T-helper 9 cell (primary cell): ENCODE measurements at regions not wholly inside any gene's neighbourhood (a gene's known extent, or its start where the extent isn't known, plus 50 kb on each side); places are given as distances from the start of the nearest gene placed in this dataset.

Experiments
- DNase-seq: peaks from one replicate; pipeline ENCODE4 v3.0.0-alpha.2; 2020

DNA sequence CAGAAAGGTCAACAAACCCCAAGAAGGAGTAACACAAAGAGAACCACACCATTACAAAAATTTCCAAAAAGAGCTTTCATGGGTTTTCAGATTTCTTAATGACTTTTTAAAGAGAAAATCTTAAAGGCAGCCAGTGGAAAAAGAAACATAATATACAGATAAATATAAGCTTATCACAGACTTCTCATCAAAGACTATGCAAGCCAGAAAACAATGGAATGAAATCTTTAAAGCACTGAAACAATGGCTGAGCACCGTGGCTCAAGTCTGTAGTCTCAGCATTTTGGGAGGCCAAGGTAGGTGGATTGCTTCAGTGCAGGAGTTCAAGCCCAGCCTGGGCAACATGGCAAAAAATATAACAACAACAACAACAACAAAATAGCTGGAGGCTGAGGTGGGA lies 237.4 kb downstream of the CYP26B1 start:
- DNase-seq: no peak

DNA sequence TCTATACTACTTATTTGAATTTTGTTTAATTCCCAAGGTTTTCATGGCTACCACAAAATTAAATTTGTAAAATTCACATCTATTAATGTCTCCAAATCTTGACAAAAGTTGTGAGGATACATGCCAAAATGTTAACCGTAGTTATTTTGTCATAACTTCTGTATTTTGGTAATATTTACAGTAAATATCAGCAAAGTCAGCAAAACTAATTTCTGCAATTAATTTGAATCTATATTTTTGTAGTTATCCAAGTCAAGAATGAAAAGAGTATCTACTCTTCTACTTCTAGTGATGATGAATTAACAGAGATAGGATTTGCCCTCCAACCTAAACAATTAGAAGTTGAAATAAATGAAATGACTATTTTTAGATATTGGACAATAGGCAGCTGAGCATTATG lies 238.9 kb downstream of the CYP26B1 start:
- DNase-seq: no peak

GRCh38 chr2:71907503-71907902 lies 240.2 kb downstream of the CYP26B1 start:
- DNase-seq: no peak

- no peak for DNase-seq
These were observed 241.2 kb downstream of the CYP26B1 start for GRCh38 chr2:71906357-71906973.

DNA sequence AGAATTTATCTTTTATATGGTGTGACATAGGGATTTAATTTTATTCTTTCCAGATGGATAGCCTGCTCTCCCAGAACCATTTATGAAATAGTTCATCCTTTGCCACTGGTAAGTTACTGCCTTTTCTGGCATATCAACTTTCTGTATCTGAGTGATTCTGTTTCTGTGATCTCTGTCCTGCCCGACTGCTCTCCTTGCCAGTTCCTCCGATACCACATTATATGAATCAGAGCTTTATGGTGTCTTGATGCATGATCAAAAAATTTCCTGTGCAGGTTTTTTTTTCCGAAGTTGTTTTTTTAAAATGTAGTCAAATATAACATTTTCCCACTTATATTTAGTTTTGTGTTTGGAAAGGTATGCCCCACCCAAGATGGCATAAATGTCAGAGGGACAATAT lies 242.5 kb downstream of the CYP26B1 start:
- no peak for DNase-seq

GRCh38 chr2:71903841-71904240 lies 243.8 kb downstream of the CYP26B1 start:
- no peak for DNase-seq

DNA sequence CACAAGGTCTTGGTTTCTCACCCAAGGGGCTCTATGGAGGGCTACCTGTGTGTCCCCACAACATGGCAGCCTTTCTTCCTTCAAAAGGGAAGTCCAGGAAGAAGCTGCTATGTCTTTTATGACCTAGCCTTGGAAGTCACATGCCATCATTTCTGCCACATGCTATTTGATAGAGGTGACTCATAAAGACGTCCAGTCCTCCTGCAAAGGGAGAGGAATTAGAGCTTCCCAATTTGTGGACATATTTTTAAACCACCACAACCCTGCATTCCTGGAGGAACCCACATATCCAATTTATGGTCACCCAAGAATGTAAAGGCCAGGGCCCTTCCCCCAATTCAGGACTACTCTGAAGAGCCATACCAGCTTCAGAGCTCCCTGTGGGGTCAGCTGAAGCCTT lies 246.2 kb downstream of the CYP26B1 start:
- DNase-seq: no peak

DNA sequence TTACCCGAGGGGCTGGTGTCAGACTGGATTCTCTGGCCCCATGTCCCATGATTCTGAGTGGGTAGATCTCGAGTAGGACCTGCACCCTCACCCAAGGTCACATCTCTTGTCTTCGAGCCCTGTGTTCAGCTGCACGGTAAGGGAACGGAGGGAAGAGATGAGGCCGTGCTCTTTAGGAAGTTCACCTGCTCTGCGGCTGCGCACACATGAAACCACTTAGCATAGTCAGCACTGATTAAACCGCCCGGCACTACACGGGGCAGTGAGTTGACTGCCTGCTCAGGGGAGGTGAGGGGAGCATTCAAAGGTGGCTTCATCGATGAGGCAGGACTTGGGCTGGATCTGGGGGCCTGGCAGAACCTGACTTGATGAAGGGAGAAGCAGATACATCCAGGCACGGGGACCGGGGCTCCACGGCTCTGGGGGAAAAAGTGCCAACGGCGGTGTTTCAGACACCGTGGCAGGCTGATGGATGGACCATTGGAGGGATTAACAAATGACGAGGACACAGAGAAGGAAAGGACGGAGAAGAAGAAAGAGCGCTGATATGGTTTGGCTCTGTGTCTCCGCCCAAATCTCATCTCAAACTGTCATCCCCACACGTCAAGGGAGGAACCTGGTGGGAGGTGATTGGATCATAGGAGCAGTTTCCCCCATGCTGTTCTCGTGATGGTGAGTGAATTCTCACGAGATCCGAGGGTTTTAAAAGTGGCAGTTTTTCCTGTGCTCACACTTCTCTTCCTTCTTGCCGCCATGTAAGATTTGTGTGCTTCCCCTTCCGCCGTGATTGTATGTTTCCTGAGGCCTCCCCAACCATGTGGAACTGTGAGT lies 248.6 kb downstream of the CYP26B1 start:
- DNase-seq: no peak

- no peak for DNase-seq
These were observed 249.3 kb downstream of the CYP26B1 start for GRCh38 chr2:71898375-71898774.

- DNase-seq: no peak
These were observed 249.8 kb downstream of the CYP26B1 start for GRCh38 chr2:71897836-71898235.

- DNase-seq: no peak
These were observed 250.6 kb downstream of the CYP26B1 start for GRCh38 chr2:71897137-71897480.

- DNase-seq: no peak
These were observed 251.1 kb downstream of the CYP26B1 start for GRCh38 chr2:71896385-71897136.

- DNase-seq: no peak
These were observed 252.1 kb downstream of the CYP26B1 start for GRCh38 chr2:71895320-71896161.

DNA sequence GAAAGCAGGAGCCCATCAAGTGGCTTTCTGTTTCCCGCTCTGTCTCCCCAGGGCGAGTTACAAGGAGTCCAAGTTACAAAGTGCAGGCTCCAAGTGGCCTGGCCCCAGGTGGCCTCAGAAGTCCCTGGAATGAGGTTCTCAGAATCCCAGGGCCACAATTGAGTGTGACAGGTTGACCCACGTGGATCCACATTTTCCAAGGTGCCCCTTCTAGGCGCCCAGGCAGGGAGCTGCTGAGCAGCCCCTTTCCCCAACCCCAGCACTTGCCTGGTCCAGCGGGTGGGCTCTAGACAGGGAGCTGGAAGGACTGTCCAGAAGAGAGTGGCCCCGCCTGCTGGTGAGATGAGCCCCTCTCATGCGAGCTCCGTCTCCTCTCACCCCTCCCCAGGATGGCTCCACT lies 253.4 kb downstream of the CYP26B1 start:
- no peak for DNase-seq

DNA sequence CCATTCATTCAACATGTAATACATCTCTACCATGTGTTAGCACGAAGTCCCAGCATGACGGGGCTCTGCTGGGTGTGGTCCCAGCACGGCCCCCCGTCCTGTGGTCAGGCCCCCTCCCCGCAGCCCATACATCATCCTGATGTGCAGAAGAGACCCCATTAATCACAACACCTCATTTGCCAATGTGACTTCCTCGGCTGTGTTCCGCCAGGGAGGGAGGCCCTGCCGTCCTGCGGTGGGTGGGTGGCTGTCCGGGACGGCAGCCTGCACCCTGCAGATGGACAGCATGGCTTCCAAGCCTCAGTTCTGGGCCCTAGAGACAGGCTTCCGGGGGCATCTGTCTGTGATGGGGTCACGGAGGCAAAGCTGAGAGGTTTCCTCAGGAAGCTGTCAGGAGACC lies 254.0 kb downstream of the CYP26B1 start:
- DNase-seq: no peak

DNA sequence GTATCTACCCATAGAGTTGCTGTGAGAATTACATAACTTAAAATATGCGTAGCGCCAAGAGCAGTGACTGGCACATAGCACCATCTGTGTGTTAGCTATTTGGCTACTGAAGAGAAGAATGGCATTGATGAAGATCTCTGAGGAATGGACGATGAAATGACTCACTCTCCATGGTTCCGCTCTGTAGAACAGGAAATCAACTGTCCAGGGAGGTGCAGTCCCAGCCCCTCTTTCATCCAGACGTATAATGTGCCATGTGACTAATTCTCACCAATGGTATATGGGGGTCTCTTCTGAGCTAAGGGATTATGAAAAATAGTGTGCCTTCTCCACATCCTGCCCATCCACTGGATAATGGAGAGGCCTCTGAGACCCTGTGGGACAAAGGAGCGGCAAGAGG lies 254.8 kb downstream of the CYP26B1 start:
- no peak for DNase-seq

DNA sequence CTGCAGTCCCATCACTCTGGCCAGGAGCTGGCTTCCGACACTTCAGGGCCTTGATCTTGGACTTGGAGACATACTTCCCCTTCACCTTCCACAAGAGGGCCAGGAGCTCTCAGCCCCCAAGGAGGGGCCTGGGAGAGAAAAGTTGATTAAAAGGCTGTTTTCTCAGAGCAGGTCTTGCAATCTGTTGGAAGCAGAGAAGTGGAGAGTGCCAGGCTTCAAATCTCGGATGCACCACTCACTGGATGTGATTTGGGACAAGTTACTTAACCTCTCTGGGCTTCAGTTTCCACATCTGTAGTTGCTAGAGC lies 255.3 kb downstream of the CYP26B1 start:
- DNase-seq: no peak

DNA sequence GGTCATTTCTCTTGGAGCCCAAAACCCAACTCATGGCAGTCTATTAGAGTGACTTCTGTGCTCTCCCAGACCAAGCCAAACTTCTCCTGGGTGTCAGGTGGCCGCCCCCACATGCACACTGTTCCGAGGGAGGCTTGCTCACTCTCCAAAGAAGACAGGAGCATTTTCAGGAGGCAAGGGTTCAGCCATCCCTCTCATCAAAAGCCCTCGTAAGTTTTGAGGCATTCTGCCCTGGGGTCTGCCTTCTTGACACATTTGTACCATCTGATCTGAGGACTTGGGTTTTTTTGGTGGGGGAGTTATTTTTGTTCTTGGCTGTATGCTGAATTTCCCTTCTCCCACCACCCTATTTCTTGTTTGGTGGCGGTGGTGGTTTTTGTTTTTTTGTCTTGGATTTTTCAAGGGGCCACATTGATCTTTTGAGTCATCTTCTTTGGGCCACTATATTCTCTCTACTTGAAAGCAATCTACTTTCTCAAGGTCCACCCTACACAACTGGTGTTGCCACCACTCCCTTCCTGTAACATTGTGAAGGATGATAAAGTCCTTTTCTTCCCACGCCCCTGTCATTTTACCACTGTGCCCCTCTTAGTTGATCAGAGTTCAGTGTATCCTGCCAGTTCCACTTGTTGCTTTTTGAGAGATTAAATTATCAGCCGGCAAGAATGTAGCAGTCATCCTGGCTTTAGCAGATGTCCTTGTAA lies 255.8 kb downstream of the CYP26B1 start:
- DNase-seq: no peak

GRCh38 chr2:71891155-71891554 lies 256.5 kb downstream of the CYP26B1 start:
- DNase-seq: no peak

DNA sequence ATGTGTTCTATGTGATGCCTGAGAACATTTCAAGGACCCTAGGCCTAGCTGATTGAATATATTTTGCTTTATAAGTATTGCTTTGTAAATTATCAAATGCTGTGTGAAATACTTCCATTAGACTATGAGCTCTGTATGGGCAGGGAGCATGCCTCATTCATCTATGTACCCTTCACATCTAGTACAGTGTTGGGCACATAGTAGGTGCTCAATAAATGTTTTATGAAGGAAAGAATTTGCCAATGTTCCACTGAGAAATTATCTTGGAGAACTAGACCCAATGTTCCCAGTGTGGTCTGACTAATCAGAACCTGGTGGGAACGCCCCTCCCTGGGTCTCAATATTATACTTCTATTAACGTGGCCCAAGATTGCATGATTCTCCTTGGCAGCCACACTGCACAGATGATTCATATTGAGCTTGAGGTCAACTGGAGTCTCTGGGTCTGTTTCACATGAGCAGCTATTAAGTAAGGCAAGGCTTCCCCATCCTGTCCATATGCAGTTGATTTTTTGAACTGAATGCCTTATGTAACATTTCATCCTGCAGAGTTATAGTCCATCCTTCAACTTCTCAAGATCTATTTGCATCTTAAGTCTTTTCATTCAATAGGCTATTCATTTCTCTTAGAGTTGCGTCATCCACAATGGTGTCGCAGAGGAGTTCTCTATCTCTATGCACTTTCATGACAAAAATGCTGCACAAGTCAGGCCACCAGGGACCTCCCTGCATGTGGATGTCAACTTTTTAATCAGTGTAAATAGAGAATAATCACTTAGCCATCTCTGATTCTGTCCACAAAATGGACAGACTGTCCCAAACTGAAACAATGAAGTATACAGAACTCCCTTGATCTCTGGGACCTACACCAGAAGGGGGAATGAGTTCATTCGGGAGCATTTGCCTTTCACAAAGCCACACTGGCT lies 257.6 kb downstream of the CYP26B1 start:
- DNase-seq: no peak

DNA sequence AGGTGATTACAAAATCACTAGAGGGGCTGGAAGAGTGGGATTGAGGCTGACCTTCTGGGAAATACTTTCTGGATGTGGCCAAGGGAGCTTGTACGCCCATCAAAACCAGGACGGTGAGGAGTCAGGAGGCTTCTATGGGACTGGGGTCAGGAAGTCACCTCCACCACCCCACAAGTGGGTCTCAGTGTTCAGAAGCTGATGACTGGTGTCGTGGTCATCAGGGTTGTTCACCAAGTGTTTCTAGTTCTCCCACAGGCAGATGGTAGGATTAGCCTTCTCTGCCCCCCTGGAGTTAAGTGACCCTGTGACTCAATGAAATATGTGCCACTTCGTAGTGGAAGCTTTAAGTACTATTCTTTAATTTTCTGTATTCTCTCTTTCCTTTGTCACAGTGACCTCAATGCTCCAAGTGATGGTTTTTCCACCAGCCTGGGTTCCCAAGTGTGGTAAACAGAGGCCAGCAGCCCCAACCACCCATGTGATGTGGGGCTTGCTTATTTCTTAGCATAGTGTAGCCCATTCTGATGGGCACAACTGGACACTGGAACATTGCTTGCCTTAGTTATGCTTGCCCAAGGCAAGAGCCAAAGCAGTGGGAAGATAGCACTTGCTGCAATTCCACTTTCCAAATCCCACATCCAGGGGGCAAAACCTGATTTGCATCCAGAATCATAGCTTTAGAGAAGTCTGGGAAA lies 258.8 kb downstream of the CYP26B1 start:
- no peak for DNase-seq
